ENCODE measurements at regions not wholly inside any gene's neighbourhood (a gene's known extent, or its start where the extent isn't known, plus 50 kb on each side); places are given as distances from the start of the nearest gene placed in this dataset.

GRCh38 chr13:72221276-72221962 lies 354.4 kb upstream of the DACH1 start:
- Histone ChIP-seq H3K27me3 (ENCODE audit: control insufficient read depth, insufficient read depth, low read length, poor library complexity, severe bottlenecking) (no peaks in the 10 kb centered on the region), H3K4me1 (ENCODE audit: control insufficient read depth, insufficient read depth, low read length) (no peaks in the 10 kb centered on the region), H3K36me3 (ENCODE audit: control insufficient read depth, insufficient read depth, low read length) (no peaks in the 10 kb centered on the region), H3K27ac (ENCODE audit: insufficient read depth, low read depth, low read length, poor library complexity, severe bottlenecking) (no peak overlapping the region), H3K4me3 (ENCODE audit: insufficient read depth, low read depth, low read length) (no peak overlapping the region), H3K9me3 (ENCODE audit: control insufficient read depth, low read length) (no peaks in the 10 kb centered on the region)
- WGBS, 2 experiments = 56 to 57% methylated on average over 9 of the region's 9 CpGs

GRCh38 chr13:72218966-72219365 lies 352.0 kb upstream of the DACH1 start:
- no peaks in the 10 kb centered on the region for H3K36me3 ChIP-seq (ENCODE audit: control insufficient read depth, insufficient read depth, low read length)
- no peaks in the 10 kb centered on the region for H3K27me3 ChIP-seq (ENCODE audit: control insufficient read depth, insufficient read depth, low read length, poor library complexity, severe bottlenecking)
- WGBS, 2 experiments = 85 to 100% methylated on average over 2 of the region's 2 CpGs
- no peaks in the 10 kb centered on the region for H3K4me1 ChIP-seq (ENCODE audit: control insufficient read depth, insufficient read depth, low read length)
- H3K27ac ChIP-seq (ENCODE audit: insufficient read depth, low read depth, low read length, poor library complexity, severe bottlenecking) = no peak overlapping the region
- no peaks in the 10 kb centered on the region for H3K9me3 ChIP-seq (ENCODE audit: control insufficient read depth, low read length)
- H3K4me3 ChIP-seq (ENCODE audit: insufficient read depth, low read depth, low read length) = no peak overlapping the region

- H3K4me3 ChIP-seq (ENCODE audit: insufficient read depth, low read depth, low read length) = no peak overlapping the region
- H3K9me3 ChIP-seq (ENCODE audit: control insufficient read depth, low read length) = no peaks in the 10 kb centered on the region
- H3K4me1 ChIP-seq (ENCODE audit: control insufficient read depth, insufficient read depth, low read length) = no peaks in the 10 kb centered on the region
- H3K27me3 ChIP-seq (ENCODE audit: control insufficient read depth, insufficient read depth, low read length, poor library complexity, severe bottlenecking) = no peaks in the 10 kb centered on the region
- no peaks in the 10 kb centered on the region for H3K36me3 ChIP-seq (ENCODE audit: control insufficient read depth, insufficient read depth, low read length)
- H3K27ac ChIP-seq (ENCODE audit: insufficient read depth, low read depth, low read length, poor library complexity, severe bottlenecking) = no peak overlapping the region
- WGBS, 2 experiments = 86 to 97% methylated on average over 1 of the region's 2 CpGs
Measured at GRCh38 chr13:72217142-72217541, 350.1 kb upstream of the DACH1 start.

- Histone ChIP-seq H3K4me3 (ENCODE audit: insufficient read depth, low read depth, low read length) (no peak overlapping the region), H3K27ac (ENCODE audit: insufficient read depth, low read depth, low read length, poor library complexity, severe bottlenecking) (no peak overlapping the region), H3K9me3 (ENCODE audit: control insufficient read depth, low read length) (no peaks in the 10 kb centered on the region), H3K27me3 (ENCODE audit: control insufficient read depth, insufficient read depth, low read length, poor library complexity, severe bottlenecking) (no peaks in the 10 kb centered on the region), H3K4me1 (ENCODE audit: control insufficient read depth, insufficient read depth, low read length) (no peaks in the 10 kb centered on the region), H3K36me3 (ENCODE audit: control insufficient read depth, insufficient read depth, low read length) (no peaks in the 10 kb centered on the region)
Measured at GRCh38 chr13:72208112-72208645, 341.2 kb upstream of the DACH1 start.

- WGBS, 2 experiments = 86 to 93% methylated on average over 1 of the region's 1 CpG
- Histone ChIP-seq H3K36me3 (ENCODE audit: control insufficient read depth, insufficient read depth, low read length) (no peaks in the 10 kb centered on the region), H3K9me3 (ENCODE audit: control insufficient read depth, low read length) (no peaks in the 10 kb centered on the region), H3K4me3 (ENCODE audit: insufficient read depth, low read depth, low read length) (no peak overlapping the region), H3K4me1 (ENCODE audit: control insufficient read depth, insufficient read depth, low read length) (no peaks in the 10 kb centered on the region), H3K27me3 (ENCODE audit: control insufficient read depth, insufficient read depth, low read length, poor library complexity, severe bottlenecking) (no peaks in the 10 kb centered on the region), H3K27ac (ENCODE audit: insufficient read depth, low read depth, low read length, poor library complexity, severe bottlenecking) (no peak overlapping the region)
Measured at GRCh38 chr13:72205773-72206172, 338.8 kb upstream of the DACH1 start.

GRCh38 chr13:72204291-72204690 lies 337.3 kb upstream of the DACH1 start:
- Histone ChIP-seq H3K9me3 (ENCODE audit: control insufficient read depth, low read length) (no peaks in the 10 kb centered on the region), H3K27me3 (ENCODE audit: control insufficient read depth, insufficient read depth, low read length, poor library complexity, severe bottlenecking) (no peaks in the 10 kb centered on the region), H3K4me1 (ENCODE audit: control insufficient read depth, insufficient read depth, low read length) (no peaks in the 10 kb centered on the region), H3K36me3 (ENCODE audit: control insufficient read depth, insufficient read depth, low read length) (no peaks in the 10 kb centered on the region), H3K27ac (ENCODE audit: insufficient read depth, low read depth, low read length, poor library complexity, severe bottlenecking) (no peak overlapping the region), H3K4me3 (ENCODE audit: insufficient read depth, low read depth, low read length) (no peak overlapping the region)
- 89 to 94% methylated on average over 1 of the region's 2 CpGs for WGBS, 2 experiments

- H3K27me3 ChIP-seq (ENCODE audit: control insufficient read depth, insufficient read depth, low read length, poor library complexity, severe bottlenecking) = no peaks in the 10 kb centered on the region
- no peaks in the 10 kb centered on the region for H3K4me1 ChIP-seq (ENCODE audit: control insufficient read depth, insufficient read depth, low read length)
- no peak overlapping the region for H3K27ac ChIP-seq (ENCODE audit: insufficient read depth, low read depth, low read length, poor library complexity, severe bottlenecking)
- H3K36me3 ChIP-seq (ENCODE audit: control insufficient read depth, insufficient read depth, low read length) = no peaks in the 10 kb centered on the region
- no peak overlapping the region for H3K4me3 ChIP-seq (ENCODE audit: insufficient read depth, low read depth, low read length)
- no peaks in the 10 kb centered on the region for H3K9me3 ChIP-seq (ENCODE audit: control insufficient read depth, low read length)
Measured at GRCh38 chr13:72201726-72202125, 334.7 kb upstream of the DACH1 start.

- Histone ChIP-seq H3K27ac (ENCODE audit: insufficient read depth, low read depth, low read length, poor library complexity, severe bottlenecking) (no peak overlapping the region), H3K36me3 (ENCODE audit: control insufficient read depth, insufficient read depth, low read length) (no peaks in the 10 kb centered on the region), H3K27me3 (ENCODE audit: control insufficient read depth, insufficient read depth, low read length, poor library complexity, severe bottlenecking) (no peaks in the 10 kb centered on the region), H3K4me3 (ENCODE audit: insufficient read depth, low read depth, low read length) (no peak overlapping the region), H3K4me1 (ENCODE audit: control insufficient read depth, insufficient read depth, low read length) (no peaks in the 10 kb centered on the region), H3K9me3 (ENCODE audit: control insufficient read depth, low read length) (no peaks in the 10 kb centered on the region)
- WGBS, 2 experiments = 0 to 45% methylated on average over 1 to 2 of the region's 2 CpGs
Measured at GRCh38 chr13:72199640-72200039, 332.6 kb upstream of the DACH1 start.

- no peaks in the 10 kb centered on the region for H3K9me3 ChIP-seq (ENCODE audit: control insufficient read depth, low read length)
Measured at GRCh38 chr13:72198967-72199560, 332.1 kb upstream of the DACH1 start.

GRCh38 chr13:72198042-72198441 lies 331.0 kb upstream of the DACH1 start:
- WGBS, 2 experiments = 86 to 89% methylated on average over 3 of the region's 3 CpGs
- H3K27me3 ChIP-seq (ENCODE audit: control insufficient read depth, insufficient read depth, low read length, poor library complexity, severe bottlenecking) = no peaks in the 10 kb centered on the region

More at GRCh38 chr13:72198967-72199560, 332.1 kb upstream of the DACH1 start:
- Histone ChIP-seq H3K27me3 (ENCODE audit: control insufficient read depth, insufficient read depth, low read length, poor library complexity, severe bottlenecking) (no peaks in the 10 kb centered on the region), H3K36me3 (ENCODE audit: control insufficient read depth, insufficient read depth, low read length) (no peaks in the 10 kb centered on the region), H3K27ac (ENCODE audit: insufficient read depth, low read depth, low read length, poor library complexity, severe bottlenecking) (no peak overlapping the region), H3K4me3 (ENCODE audit: insufficient read depth, low read depth, low read length) (no peak overlapping the region), H3K4me1 (ENCODE audit: control insufficient read depth, insufficient read depth, low read length) (no peaks in the 10 kb centered on the region)
- WGBS, 2 experiments = 79 to 85% methylated on average over 2 of the region's 2 CpGs

More at GRCh38 chr13:72198042-72198441, 331.0 kb upstream of the DACH1 start:
- H3K36me3 ChIP-seq (ENCODE audit: control insufficient read depth, insufficient read depth, low read length) = no peaks in the 10 kb centered on the region
- H3K4me1 ChIP-seq (ENCODE audit: control insufficient read depth, insufficient read depth, low read length) = no peaks in the 10 kb centered on the region
- no peaks in the 10 kb centered on the region for H3K9me3 ChIP-seq (ENCODE audit: control insufficient read depth, low read length)
- H3K4me3 ChIP-seq (ENCODE audit: insufficient read depth, low read depth, low read length) = no peak overlapping the region
- no peak overlapping the region for H3K27ac ChIP-seq (ENCODE audit: insufficient read depth, low read depth, low read length, poor library complexity, severe bottlenecking)
